Smooth muscle cell (in vitro differentiated cells): ENCODE measurements at regions not wholly inside any gene's neighbourhood (a gene's known extent, or its start where the extent isn't known, plus 50 kb on each side); places are given as distances from the start of the nearest gene placed in this dataset.

Experiments used
- DNase-seq: peaks from one replicate; lab custom pipeline; 2025; ENCODE audit not compliant: unreplicated experiment; lab: John Stamatoyannopoulos, UW
- H2AFZ ChIP-seq: fragments of 200-600 bp; sonication (generic); 2 replicates; pipeline ENCODE4 v1.6.0; 2016; ENCODE audit warnings: antibody characterized with exemption, low read depth, mild to moderate bottlenecking
- H3F3A ChIP-seq: fragments of 200-600 bp; sonication (generic); 2 replicates; pipeline ENCODE4 v1.6.0; 2017; ENCODE audit warnings: antibody characterized with exemption, low read depth
- H3K27ac ChIP-seq: fragments of 200-600 bp; sonication (generic); 2 replicates; pipeline ENCODE4 v1.5.1; 2016; ENCODE audit warnings: low read depth, mild to moderate bottlenecking
- H3K27me3 ChIP-seq: fragments of 200-600 bp; sonication (generic); 2 replicates; pipeline ENCODE4 v1.6.1; 2016; ENCODE audit warnings: low read depth, mild to moderate bottlenecking
- H3K36me3 ChIP-seq: fragments of 200-600 bp; sonication (generic); 2 replicates; pipeline ENCODE4 v1.5.1; 2016; ENCODE audit warnings: low read depth
- H3K4me1 ChIP-seq: fragments of 200-600 bp; sonication (generic); 2 replicates; pipeline ENCODE4 v1.5.1; 2016; ENCODE audit warnings: low read depth
- H3K4me2 ChIP-seq: fragments of 200-600 bp; sonication (generic); 2 replicates; pipeline ENCODE4 v1.6.0; 2016; ENCODE audit warnings: mild to moderate bottlenecking
- H3K4me3 ChIP-seq: fragments of 200-600 bp; sonication (generic); 2 replicates; pipeline ENCODE4 v1.5.1; 2016; ENCODE audit warnings: mild to moderate bottlenecking
- H3K79me2 ChIP-seq: fragments of 200-600 bp; sonication (generic); 2 replicates; pipeline ENCODE4 v1.6.0; 2016; ENCODE audit warnings: low read depth, mild to moderate bottlenecking
- H3K9ac ChIP-seq: fragments of 200-600 bp; sonication (generic); 2 replicates; pipeline ENCODE4 v1.6.0; 2016; ENCODE audit warnings: low read depth
- H3K9me3 ChIP-seq: fragments of 200-600 bp; sonication (generic); replicated peaks from 2 replicates; pipeline ENCODE4 v1.5.1; 2016; ENCODE audit warnings: low read depth
- H4K20me1 ChIP-seq: fragments of 200-600 bp; sonication (generic); 2 replicates; pipeline ENCODE4 v1.6.0; 2016; ENCODE audit warnings: low read depth
- CTCF ChIP-seq: fragments of 200-600 bp; sonication (generic); IDR thresholded peaks from 2 replicates; pipeline ENCODE4 v1.5.1; 2017; ENCODE audit warnings: borderline replicate concordance, mild to moderate bottlenecking, antibody characterized with exemption; ENCODE audit not compliant: insufficient read depth, poor library complexity, severe bottlenecking
- WGBS: methylation state at CpG from one replicate; pipeline ENCODE4 v1.1.7; 2016; ENCODE audit warnings: low lambda C conversion rate; 5-methylcytosine and 5-hydroxymethylcytosine counted together

GRCh38 chr18:46204143-46204542 is 100.0 kb downstream of the HAUS1 start:
- Histone ChIP-seq H3K79me2 (peaks cover 77% of the 10 kb centered on the region), H3K9ac (no peak overlapping the region), H2AFZ (no peak overlapping the region), H3K36me3 (no peaks in the 10 kb centered on the region), H3K4me3 (no peak overlapping the region), H4K20me1 (peaks cover 96% of the 10 kb centered on the region), H3K27ac (no peak overlapping the region), H3F3A (no peaks in the 10 kb centered on the region), H3K4me1 (no peaks in the 10 kb centered on the region), H3K9me3 (no peaks in the 10 kb centered on the region), H3K4me2 (no peak overlapping the region), H3K27me3 (no peaks in the 10 kb centered on the region)
- DNase-seq = no peak
- TF ChIP-seq CTCF = no peak

DNA sequence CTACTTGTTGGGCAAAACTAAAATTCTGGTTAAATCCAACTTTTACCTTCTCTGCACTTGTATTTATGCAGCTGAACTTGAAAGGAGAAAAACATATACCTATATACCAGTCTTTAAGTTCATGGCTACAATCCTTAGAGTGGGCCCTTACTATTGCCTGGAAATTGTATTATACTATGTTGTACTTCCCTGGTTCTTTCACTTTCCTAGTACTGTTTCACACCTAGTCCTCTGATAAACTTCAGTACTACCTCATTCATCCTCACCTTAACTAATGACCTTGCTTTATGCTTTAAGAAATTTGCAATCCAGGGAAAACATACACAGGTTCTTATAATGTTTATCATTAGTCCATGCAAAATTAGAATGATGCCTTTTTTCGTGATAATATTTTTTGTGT is 103.8 kb downstream of the HAUS1 start:
- no peaks in the 10 kb centered on the region for H3K36me3 ChIP-seq
- H3F3A ChIP-seq = no peaks in the 10 kb centered on the region
- H3K4me2 ChIP-seq = no peak overlapping the region
- no peak overlapping the region for H2AFZ ChIP-seq
- DNase-seq = no peak
- no peak overlapping the region for H3K9ac ChIP-seq
- TF ChIP-seq CTCF = no peak
- H3K27ac ChIP-seq = no peak overlapping the region
- no peak overlapping the region for H3K4me3 ChIP-seq
- H4K20me1 ChIP-seq = peaks cover 100% of the 10 kb centered on the region
- peaks cover 75% of the 10 kb centered on the region for H3K79me2 ChIP-seq
- H3K4me1 ChIP-seq = no peaks in the 10 kb centered on the region
- 0% methylated on average over 1 of the region's 1 CpG for WGBS
- H3K9me3 ChIP-seq = no peaks in the 10 kb centered on the region
- H3K27me3 ChIP-seq = no peaks in the 10 kb centered on the region

DNA sequence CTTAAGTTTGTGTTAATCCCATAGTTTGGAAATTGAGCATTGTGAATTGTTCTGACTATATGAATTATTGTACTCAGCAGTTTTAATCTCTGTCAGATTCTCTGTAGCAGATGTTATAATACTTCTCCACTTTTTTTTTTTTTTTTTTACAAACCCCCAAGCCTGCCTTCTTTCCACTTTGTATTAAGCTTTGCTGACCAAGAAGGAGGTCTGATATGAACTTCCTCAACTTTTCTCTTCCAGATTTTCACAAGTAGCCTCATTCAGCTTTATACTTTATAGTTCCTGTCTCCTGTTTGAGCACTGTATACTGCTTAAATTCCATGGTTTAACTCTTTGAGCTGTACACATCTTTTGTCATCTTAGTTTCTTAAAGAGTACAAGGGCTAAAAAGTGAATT is 105.0 kb downstream of the HAUS1 start:
- DNase-seq = no peak
- H3K9ac ChIP-seq = no peak overlapping the region
- H4K20me1 ChIP-seq = peaks cover 100% of the 10 kb centered on the region
- no peaks in the 10 kb centered on the region for H3F3A ChIP-seq
- no peak overlapping the region for H2AFZ ChIP-seq
- no peak overlapping the region for H3K4me2 ChIP-seq
- H3K4me1 ChIP-seq = no peaks in the 10 kb centered on the region
- H3K9me3 ChIP-seq = no peaks in the 10 kb centered on the region
- H3K27me3 ChIP-seq = no peaks in the 10 kb centered on the region
- H3K79me2 ChIP-seq = peaks cover 79% of the 10 kb centered on the region
- H3K36me3 ChIP-seq = no peaks in the 10 kb centered on the region
- no peak overlapping the region for H3K27ac ChIP-seq
- H3K4me3 ChIP-seq = no peak overlapping the region
- no peak for TF ChIP-seq CTCF

DNA sequence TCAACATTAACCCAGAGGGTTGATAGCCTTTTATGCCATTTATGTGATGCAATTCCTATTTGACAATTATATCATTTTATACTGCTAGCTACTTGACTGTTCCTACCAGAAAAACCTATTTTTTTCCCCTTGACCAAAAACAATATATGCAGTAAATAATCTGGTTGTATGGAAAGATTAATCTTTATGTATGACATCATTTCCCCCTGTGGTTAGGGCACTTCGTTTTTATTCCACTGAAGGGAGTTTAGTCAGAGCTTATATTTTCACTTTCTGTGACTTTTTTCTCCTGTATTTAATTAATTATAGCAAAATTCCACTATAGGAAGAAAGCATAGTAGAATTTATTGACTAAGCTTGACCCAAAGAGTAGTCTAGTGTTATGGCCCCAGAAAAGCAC is 107.6 kb downstream of the HAUS1 start:
- peak overlapping the region; percentile 1 for H3K4me2 ChIP-seq
- no peak for DNase-seq
- H3F3A ChIP-seq = no peaks in the 10 kb centered on the region
- H3K79me2 ChIP-seq = peaks cover 73% of the 10 kb centered on the region
- no peaks in the 10 kb centered on the region for H3K27me3 ChIP-seq
- H3K4me1 ChIP-seq = no peaks in the 10 kb centered on the region
- H2AFZ ChIP-seq = no peak overlapping the region
- H3K4me3 ChIP-seq = no peak overlapping the region
- H3K36me3 ChIP-seq = no peaks in the 10 kb centered on the region
- peaks cover 92% of the 10 kb centered on the region for H4K20me1 ChIP-seq
- TF ChIP-seq CTCF = no peak
- H3K9me3 ChIP-seq = no peaks in the 10 kb centered on the region
- no peak overlapping the region for H3K27ac ChIP-seq
- 14% methylated on average over 1 of the region's 1 CpG for WGBS
- H3K9ac ChIP-seq = no peak overlapping the region
